K562 (cell line): ENCODE measurements at regions not wholly inside any gene's neighbourhood (a gene's known extent, or its start where the extent isn't known, plus 50 kb on each side); places are given as distances from the start of the nearest gene placed in this dataset.

Experiments
- ATAC-seq: fragments of 200-7000 bp; cut with Tn5 transposase; 3 replicates; pipeline ENCODE4 v1.9.1; 2020; ENCODE audit warnings: moderate library complexity
- BruUV-seq: library from RNA; stranded (reverse); fragments of 400-500 nt; replicated peaks from 2 replicates; lab custom pipeline; 2021; lab: Mats Ljungman, UMichigan
- CTCF ChIA-PET: fragments of 300-600 bp; formaldehyde crosslinking; extraction: SDS; loops from one replicate; lab custom pipeline; 2021; ENCODE audit warnings: low intra/inter-chr PET ratio; lab: Yijun Ruan, JAX
- POLR2A ChIA-PET: fragments of 300-600, 350-650 bp; sonication (Branson Sonifier 250); formaldehyde crosslinking; extraction: SDS; loops from one replicate; lab custom pipeline; 2021; ENCODE audit warnings: antibody characterized with exemption, inconsistent platforms; lab: Yijun Ruan, JAX
- DNase-seq, 4 experiments: peaks; one replicate each; pipeline versions ENCODE4 v3.0.0 to v3.0.0-alpha.2; 2011 to 2018; ENCODE audit warnings: low spot score in 3 of 4, mixed read lengths in 3 of 4; ENCODE audit errors: extremely low read depth in 1 of 4
- FAIRE-seq: peaks from 2 replicates; lab custom pipeline; 2011; peaks lifted over from hg19 to GRCh38; lab: Jason Lieb, UNC
- H2AFZ ChIP-seq: 2 replicates; pipeline ENCODE4 v1.6.0; 2011; ENCODE audit warnings: low read depth, low read length, control low read depth, inconsistent platforms
- H3K27ac ChIP-seq: fragments of 200-600 bp; 3 replicates; pipeline ENCODE4 v1.8.0; 2011; ENCODE audit warnings: low read depth, mild to moderate bottlenecking, control low read depth, inconsistent platforms, low read length, moderate library complexity, mixed read lengths; ENCODE audit errors: extremely low read depth
- H3K27me3 ChIP-seq, 2 experiments: fragments of 300-600 bp in 1 of 2; 2 replicates in 1 of 2; 3 replicates in 1 of 2; pipeline versions ENCODE4 v1.6.0 to v1.8.0; 2011; ENCODE audit warnings: inconsistent platforms in 2 of 2, low read length in 2 of 2, mild to moderate bottlenecking in 1 of 2, mixed read lengths in 1 of 2, moderate library complexity in 1 of 2; ENCODE audit not compliant: control insufficient read depth in 2 of 2, insufficient read depth in 2 of 2
- H3K36me3 ChIP-seq: fragments of 300-600 bp; 3 replicates; pipeline ENCODE4 v1.8.0; 2011; ENCODE audit warnings: mild to moderate bottlenecking, low read length, inconsistent platforms; ENCODE audit not compliant: control insufficient read depth, insufficient read depth
- H3K4me1 ChIP-seq, 2 experiments: fragments of 200-600 bp in 1 of 2; replicated peaks in 1 of 2; 2 replicates in 1 of 2; 3 replicates in 1 of 2; pipeline versions ENCODE4 v1.5.1 to v1.8.0; 2011; ENCODE audit warnings: inconsistent platforms in 2 of 2, low read length in 2 of 2, mild to moderate bottlenecking in 1 of 2, mixed read lengths in 1 of 2, moderate library complexity in 1 of 2; ENCODE audit not compliant: control insufficient read depth in 2 of 2, insufficient read depth in 2 of 2
- H3K4me2 ChIP-seq: 2 replicates; pipeline ENCODE4 v1.6.1; 2011; ENCODE audit warnings: low read length, control low read depth, inconsistent platforms, mixed read lengths; ENCODE audit not compliant: insufficient read depth
- H3K4me3 ChIP-seq: fragments of 200-600 bp; sonication (generic), shearing (Covaris generic); 2 replicates; pipeline ENCODE4 v1.5.1; 2016; ENCODE audit warnings: control low read depth, inconsistent platforms
- H3K79me2 ChIP-seq: fragments of 200-600 bp; 3 replicates; pipeline ENCODE4 v1.8.0; 2011; ENCODE audit warnings: low read length, inconsistent platforms; ENCODE audit not compliant: control insufficient read depth, insufficient read depth
- H3K9ac ChIP-seq, 2 experiments: 2 replicates each; pipeline versions ENCODE4 v1.6.0 to v1.6.1; 2011; ENCODE audit warnings: low read depth in 2 of 2, low read length in 2 of 2, control low read depth in 1 of 2, inconsistent platforms in 1 of 2, mild to moderate bottlenecking in 1 of 2, mixed read lengths in 1 of 2; ENCODE audit not compliant: insufficient read depth in 1 of 2
- H3K9me1 ChIP-seq: one replicate; pipeline ENCODE4 v1.6.0; 2011; ENCODE audit warnings: inconsistent platforms, mild to moderate bottlenecking, low read length, moderate library complexity; ENCODE audit not compliant: control insufficient read depth, insufficient read depth
- H3K9me3 ChIP-seq: replicated peaks from 2 replicates; pipeline ENCODE4 v1.5.1; 2011; ENCODE audit warnings: low read depth, low read length, inconsistent platforms; ENCODE audit not compliant: control insufficient read depth, insufficient read depth
- H4K20me1 ChIP-seq: replicated peaks from 2 replicates; pipeline ENCODE4 v1.6.1; 2011; ENCODE audit warnings: low read length, inconsistent platforms, mixed read lengths; ENCODE audit not compliant: control insufficient read depth, insufficient read depth
- KAT2B ChIP-seq: IDR thresholded peaks from one replicate; pipeline ENCODE4 v1.6.1; 2012; ENCODE audit warnings: low read depth, mild to moderate bottlenecking, control low read depth, inconsistent platforms, low read length, moderate library complexity
- KHSRP ChIP-seq: fragments of 450-650 bp; IDR thresholded peaks from 2 replicates; pipeline ENCODE4 v1.6.1; 2017
- LARP7 ChIP-seq: fragments of 450-650 bp; IDR thresholded peaks from 2 replicates; pipeline ENCODE4 v1.6.1; 2016
- NFE2L1 ChIP-seq: fragments of 450-650 bp; IDR thresholded peaks from 2 replicates; pipeline ENCODE4 v1.6.1; 2016; ENCODE audit warnings: missing genetic modification characterization, low read depth, mild to moderate bottlenecking, missing compliant biosample characterization, moderate library complexity, borderline replicate concordance
- NR2C1 ChIP-seq, 2 experiments: fragments of 450-650 bp; IDR thresholded peaks; 2 replicates each; pipeline ENCODE4 v1.6.1; 2017; ENCODE audit warnings: mild to moderate bottlenecking in 2 of 2, antibody characterized with exemption in 1 of 2, inconsistent platforms in 1 of 2, missing compliant biosample characterization in 1 of 2, missing genetic modification characterization in 1 of 2
- RREB1 ChIP-seq: fragments of 250-450 bp; sonication (Bioruptor Pico); IDR thresholded peaks from 2 replicates; pipeline ENCODE4 v1.4.0; 2020
- SFPQ ChIP-seq: fragments of 200-400 bp; formaldehyde crosslinking; IDR thresholded peaks from 2 replicates; pipeline ENCODE4 v1.6.1; 2017; ENCODE audit warnings: mild to moderate bottlenecking, low read depth, low read length, moderate library complexity
- TAF9B ChIP-seq: fragments of 450-650 bp; IDR thresholded peaks from 2 replicates; pipeline ENCODE4 v1.6.1; 2018; ENCODE audit warnings: mild to moderate bottlenecking; ENCODE audit not compliant: partially characterized antibody
- ZNF277 ChIP-seq: fragments of 250-450 bp; sonication (Bioruptor Pico); IDR thresholded peaks from 2 replicates; pipeline ENCODE4 v1.8.0; 2022; ENCODE audit warnings: inconsistent platforms, mild to moderate bottlenecking, moderate library complexity, borderline replicate concordance
- in situ Hi-C: fragments of 300-500 bp; cut with MboI; formaldehyde crosslinking; loops from 4 replicates; pipeline ENCODE4 v1.15.0; 2018; ENCODE audit warnings: inconsistent platforms, mixed read lengths
- intact Hi-C: fragments of 100-400 bp; cut with micrococcal nuclease; formaldehyde crosslinking; loops from 2 replicates; pipeline ENCODE4 v1.14.2; 2022

- no peak for TF ChIP-seq RREB1
Observed at GRCh38 chr2:147223553-147224060, 621.2 kb upstream of the ACVR2A start (continued).

- in situ Hi-C loops: no loop called here
- no peaks in the 10 kb centered on the region for H3K9me3 ChIP-seq
- DNase-seq (no peak), FAIRE-seq (no peak), ATAC-seq (no peak)
- no TSS peak for BruUV-seq
- H3K79me2 ChIP-seq: no peaks in the 10 kb centered on the region
- no peak overlapping the region for H3K4me3 ChIP-seq
- POLR2A ChIA-PET: no interaction called here
- no peaks in the 10 kb centered on the region for H3K9me1 ChIP-seq
- H2AFZ ChIP-seq: no peak overlapping the region
- no peaks in the 10 kb centered on the region for H4K20me1 ChIP-seq
- no peak overlapping the region for H3K4me2 ChIP-seq
- H3K4me1 ChIP-seq: no peaks in the 10 kb centered on the region
- intact Hi-C loops: no loop called here
- H3K36me3 ChIP-seq: no peaks in the 10 kb centered on the region
- CTCF ChIA-PET: no interaction called here
- no peaks in the 10 kb centered on the region for H3K27me3 ChIP-seq
- no peak overlapping the region for H3K27ac ChIP-seq
- H3K9ac ChIP-seq: no peak overlapping the region
- TF ChIP-seq NFE2L1 (no peak), ZNF277 (CRISPR knock-in tag) (no peak), KAT2B (no peak), SFPQ (no peak), TAF9B (no peak), LARP7 (no peak), NR2C1 (IDR thresholded peaks at IDR 0.05) (no peak), NR2C1 (tag; IDR thresholded peaks at IDR 0.05) (no peak), KHSRP (no peak)
Observed at GRCh38 chr2:147223119-147223518, 621.7 kb upstream of the ACVR2A start.
